Left ventricle myocardium inferior (tissue), 1 donor: ENCODE measurements at regions not wholly inside any gene's neighbourhood (a gene's known extent, or its start where the extent isn't known, plus 50 kb on each side); places are given as distances from the start of the nearest gene placed in this dataset.
A peak's percentile ranks its signal among the peaks of the same experiment; 100 is the strongest.

Source experiments
- DNase-seq: peaks from one replicate; pipeline ENCODE4 v3.0.0-alpha.2; 2020
- H3K27ac ChIP-seq: fragments of 200-600 bp; replicated peaks from 2 replicates; pipeline ENCODE4 v1.8.0; 2021
- H3K27me3 ChIP-seq: fragments of 200-600 bp; 2 replicates; pipeline ENCODE4 v1.8.0; 2021; ENCODE audit warnings: low read depth
- H3K36me3 ChIP-seq: fragments of 200-600 bp; 2 replicates; pipeline ENCODE4 v1.8.0; 2021
- H3K4me1 ChIP-seq: fragments of 200-600 bp; 2 replicates; pipeline ENCODE4 v1.8.0; 2021
- H3K4me3 ChIP-seq: fragments of 200-600 bp; 2 replicates; pipeline ENCODE4 v1.8.0; 2021; ENCODE audit warnings: mild to moderate bottlenecking, moderate library complexity
- H3K9me3 ChIP-seq: fragments of 200-600 bp; replicated peaks from 2 replicates; pipeline ENCODE4 v1.8.0; 2021
- intact Hi-C: fragments of 100-400 bp; cut with micrococcal nuclease; formaldehyde crosslinking; loops from one replicate; pipeline ENCODE4 v1.11.0; 2022
- TF ChIP-seq, protein P1 (sequence below): fragments of 200-600 bp; IDR thresholded peaks from 2 replicates; pipeline ENCODE4 v1.8.0; 2021; ENCODE audit warnings: antibody characterized with exemption, mild to moderate bottlenecking, borderline replicate concordance
- donor health status: DM: no; HTN: yes; CAD: no; lungs with severe emphysema.

DNA sequence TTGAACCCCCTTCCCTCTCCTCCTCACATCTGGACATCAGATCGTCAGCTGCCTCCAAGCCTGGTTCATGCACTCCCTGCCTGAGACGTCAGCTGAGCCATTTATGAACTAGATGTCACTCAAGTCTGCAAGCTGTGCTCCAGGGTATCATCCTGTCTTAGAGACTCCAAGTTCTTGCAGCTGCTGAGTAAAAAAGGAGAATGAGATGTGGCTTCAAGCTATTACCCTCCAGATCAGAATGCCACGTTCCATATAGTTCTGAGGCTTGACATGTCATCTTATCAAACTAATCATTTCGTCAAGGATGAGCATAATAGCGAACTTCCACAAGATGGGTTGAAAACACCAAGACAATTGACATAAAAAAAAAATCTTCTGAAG, 766.3 kb downstream of the TBL1XR1 start:
- intact Hi-C loops = no loop called here
- no peak for DNase-seq
- TF ChIP-seq, protein P1, sequence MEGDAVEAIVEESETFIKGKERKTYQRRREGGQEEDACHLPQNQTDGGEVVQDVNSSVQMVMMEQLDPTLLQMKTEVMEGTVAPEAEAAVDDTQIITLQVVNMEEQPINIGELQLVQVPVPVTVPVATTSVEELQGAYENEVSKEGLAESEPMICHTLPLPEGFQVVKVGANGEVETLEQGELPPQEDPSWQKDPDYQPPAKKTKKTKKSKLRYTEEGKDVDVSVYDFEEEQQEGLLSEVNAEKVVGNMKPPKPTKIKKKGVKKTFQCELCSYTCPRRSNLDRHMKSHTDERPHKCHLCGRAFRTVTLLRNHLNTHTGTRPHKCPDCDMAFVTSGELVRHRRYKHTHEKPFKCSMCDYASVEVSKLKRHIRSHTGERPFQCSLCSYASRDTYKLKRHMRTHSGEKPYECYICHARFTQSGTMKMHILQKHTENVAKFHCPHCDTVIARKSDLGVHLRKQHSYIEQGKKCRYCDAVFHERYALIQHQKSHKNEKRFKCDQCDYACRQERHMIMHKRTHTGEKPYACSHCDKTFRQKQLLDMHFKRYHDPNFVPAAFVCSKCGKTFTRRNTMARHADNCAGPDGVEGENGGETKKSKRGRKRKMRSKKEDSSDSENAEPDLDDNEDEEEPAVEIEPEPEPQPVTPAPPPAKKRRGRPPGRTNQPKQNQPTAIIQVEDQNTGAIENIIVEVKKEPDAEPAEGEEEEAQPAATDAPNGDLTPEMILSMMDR = no peak
- Histone ChIP-seq H3K9me3 (no peaks in the 10 kb centered on the region), H3K27ac (no peak overlapping the region), H3K27me3 (no peaks in the 10 kb centered on the region), H3K4me1 (no peaks in the 10 kb centered on the region), H3K4me3 (no peak overlapping the region), H3K36me3 (no peaks in the 10 kb centered on the region)

DNA sequence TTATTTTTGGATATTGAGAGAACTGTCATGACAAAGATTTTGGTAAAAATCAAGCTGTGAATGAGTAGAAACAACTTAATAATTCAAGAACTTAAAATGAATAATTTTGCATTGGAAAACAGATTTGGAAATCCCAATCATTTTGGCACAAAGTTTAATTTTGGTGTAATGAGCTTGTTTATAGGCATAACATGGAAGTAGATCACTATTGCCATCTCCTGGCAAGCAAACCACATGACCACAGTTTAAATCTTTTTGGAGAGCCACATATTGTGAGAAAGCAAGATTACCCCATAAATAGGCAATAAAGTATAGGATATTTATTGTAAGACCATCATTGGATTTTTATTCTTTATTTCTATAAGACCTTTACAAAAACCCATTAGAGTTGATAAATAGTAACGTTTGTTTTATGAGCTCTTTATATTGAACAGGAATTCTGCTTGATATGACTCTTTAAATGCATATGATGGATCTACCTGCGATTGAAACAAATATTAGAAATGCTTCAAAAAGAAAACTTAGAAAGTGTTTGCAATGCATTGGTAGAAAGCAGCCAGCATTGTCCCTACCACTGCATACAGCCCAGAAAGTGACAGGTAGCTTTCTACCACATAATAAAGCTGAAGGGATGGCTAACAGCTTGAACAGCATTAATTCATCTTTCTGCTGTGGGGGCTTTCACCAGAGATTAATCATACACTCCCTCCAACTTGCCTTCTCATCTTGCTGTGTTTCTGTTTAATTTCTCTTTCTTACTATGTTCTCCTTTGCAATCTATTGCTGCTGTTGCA, 766.8 kb downstream of the TBL1XR1 start:
- Histone ChIP-seq H3K27ac (no peak overlapping the region), H3K9me3 (no peaks in the 10 kb centered on the region), H3K4me3 (no peak overlapping the region), H3K4me1 (no peaks in the 10 kb centered on the region), H3K36me3 (no peaks in the 10 kb centered on the region), H3K27me3 (no peaks in the 10 kb centered on the region)
- TF ChIP-seq, protein P1 = peak; percentile 58
- DNase-seq = no peak
- intact Hi-C loops = no loop called here

DNA sequence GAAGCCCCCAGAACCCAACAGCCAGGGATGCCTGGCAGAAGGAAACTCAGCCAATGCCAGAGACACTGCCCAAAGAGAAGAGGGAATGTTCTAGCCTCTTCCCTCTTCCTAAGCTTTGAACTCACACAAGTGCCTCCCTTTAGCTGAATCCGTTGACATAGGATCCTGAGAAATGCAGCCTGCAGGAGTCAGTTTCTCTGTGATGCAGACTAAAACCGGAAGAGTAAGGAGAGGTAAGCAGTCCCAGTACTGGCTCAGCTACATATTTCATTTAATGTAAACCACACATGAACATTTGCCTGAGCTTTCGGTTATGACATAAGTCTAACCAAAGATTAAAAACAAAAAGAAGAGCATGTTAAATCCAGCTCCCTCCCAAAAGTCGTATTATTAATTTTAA, 768.7 kb downstream of the TBL1XR1 start:
- TF ChIP-seq, protein P1 = no peak
- no peak overlapping the region for H3K4me3 ChIP-seq
- H3K4me1 ChIP-seq = no peaks in the 10 kb centered on the region
- H3K27ac ChIP-seq = no peak overlapping the region
- DNase-seq = no peak
- no peaks in the 10 kb centered on the region for H3K9me3 ChIP-seq
- no peaks in the 10 kb centered on the region for H3K27me3 ChIP-seq
- H3K36me3 ChIP-seq = no peaks in the 10 kb centered on the region
- intact Hi-C loops = no loop called here

DNA sequence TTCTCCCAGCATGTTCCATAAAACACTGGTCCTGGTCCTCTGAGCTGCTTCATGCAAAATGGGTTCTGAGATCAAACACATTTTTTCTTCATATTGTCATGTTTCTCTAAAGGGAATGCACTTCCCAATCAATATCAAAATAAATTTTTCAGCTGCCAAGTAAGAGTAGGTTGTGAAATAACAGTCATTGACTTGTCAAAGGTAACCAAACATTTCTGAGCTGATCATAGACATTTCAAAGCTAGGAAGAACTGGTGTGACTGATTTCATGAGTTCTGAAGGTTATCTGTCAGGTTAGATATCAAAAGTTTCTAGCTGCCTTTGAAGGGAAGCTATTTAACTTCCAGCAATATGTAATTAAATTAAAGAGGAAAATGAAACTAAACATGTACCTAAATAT, 770.9 kb downstream of the TBL1XR1 start:
- Histone ChIP-seq H3K36me3 (no peaks in the 10 kb centered on the region), H3K27me3 (no peaks in the 10 kb centered on the region), H3K9me3 (no peaks in the 10 kb centered on the region), H3K4me3 (no peak overlapping the region), H3K4me1 (no peaks in the 10 kb centered on the region), H3K27ac (no peak overlapping the region)
- TF ChIP-seq, protein P1 = no peak
- intact Hi-C loops = no loop called here
- no peak for DNase-seq

DNA sequence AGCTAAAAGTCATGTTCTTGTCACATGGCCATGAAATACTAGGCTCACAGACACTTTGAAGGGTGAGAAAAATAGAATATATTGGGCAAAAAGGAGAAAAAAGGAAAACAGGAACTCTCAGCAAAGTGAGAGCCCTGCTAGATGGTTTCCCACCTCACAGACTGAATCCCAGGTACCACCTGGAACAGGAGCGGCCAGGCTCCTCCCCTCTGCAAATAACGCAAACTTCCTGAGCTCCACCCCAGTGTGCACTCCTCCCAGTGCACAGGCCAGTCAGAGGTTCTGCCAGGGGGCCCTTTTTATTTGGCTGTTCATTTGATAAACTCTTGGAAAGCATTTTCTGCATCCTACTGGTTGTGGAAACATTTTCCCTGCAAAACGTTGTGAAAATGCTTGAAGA, 780.4 kb downstream of the TBL1XR1 start:
- Histone ChIP-seq H3K4me1 (no peaks in the 10 kb centered on the region), H3K36me3 (no peaks in the 10 kb centered on the region), H3K9me3 (no peaks in the 10 kb centered on the region), H3K27ac (no peak overlapping the region), H3K27me3 (no peaks in the 10 kb centered on the region), H3K4me3 (no peak overlapping the region)
- intact Hi-C loops = no loop called here
- TF ChIP-seq, protein P1 = no peak
- no peak for DNase-seq
